ENCODE measurements at regions not wholly inside any gene's neighbourhood (a gene's known extent, or its start where the extent isn't known, plus 50 kb on each side); places are given as distances from the start of the nearest gene placed in this dataset.

DNA sequence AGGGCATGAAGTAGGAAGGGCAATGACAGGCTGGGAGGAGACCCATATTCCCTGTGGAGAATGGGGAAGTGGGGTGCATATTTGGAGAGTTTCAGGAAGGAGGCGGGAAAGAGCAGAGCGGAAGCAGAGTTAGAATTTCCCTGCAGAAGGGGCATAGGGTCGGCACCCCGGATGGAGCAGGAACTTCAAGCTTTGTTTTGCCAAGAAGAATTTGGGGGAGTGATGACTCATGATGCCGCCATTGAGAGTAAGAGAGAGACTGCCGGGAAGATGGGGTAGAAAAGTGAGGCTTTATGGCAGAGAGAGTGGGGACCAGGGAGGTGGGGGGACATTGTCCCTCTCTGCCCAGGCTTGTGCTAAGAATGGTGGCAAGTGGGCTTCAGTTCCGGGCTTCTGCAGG, 50.3 kb upstream of the EPB41L1 start:
- H3K9ac ChIP-seq (ENCODE audit: low read length) = no peak overlapping the region
- ATAC-seq (ENCODE audit: low read depth) (no peak), DNase-seq (no peak)
- CTCF ChIA-PET = no interaction called here
- Mint-ChIP-seq H3K4me1 (peaks cover 2% of the 10 kb centered on the region), H3K4me3 (no peak overlapping the region), H3K27me3 (no peaks in the 10 kb centered on the region), H3K9me3 (ENCODE audit: insufficient read depth) (no peaks in the 10 kb centered on the region), H3K27ac (no peak overlapping the region)
- POLR2A ChIA-PET = no interaction called here
- TF ChIP-seq EZH2 (IDR thresholded peaks at IDR 0.05; ENCODE audit: borderline replicate concordance, insufficient read depth, low read depth, low read length, poor library complexity, severe bottlenecking) = no peak
- TF ChIP-seq, protein P1, sequence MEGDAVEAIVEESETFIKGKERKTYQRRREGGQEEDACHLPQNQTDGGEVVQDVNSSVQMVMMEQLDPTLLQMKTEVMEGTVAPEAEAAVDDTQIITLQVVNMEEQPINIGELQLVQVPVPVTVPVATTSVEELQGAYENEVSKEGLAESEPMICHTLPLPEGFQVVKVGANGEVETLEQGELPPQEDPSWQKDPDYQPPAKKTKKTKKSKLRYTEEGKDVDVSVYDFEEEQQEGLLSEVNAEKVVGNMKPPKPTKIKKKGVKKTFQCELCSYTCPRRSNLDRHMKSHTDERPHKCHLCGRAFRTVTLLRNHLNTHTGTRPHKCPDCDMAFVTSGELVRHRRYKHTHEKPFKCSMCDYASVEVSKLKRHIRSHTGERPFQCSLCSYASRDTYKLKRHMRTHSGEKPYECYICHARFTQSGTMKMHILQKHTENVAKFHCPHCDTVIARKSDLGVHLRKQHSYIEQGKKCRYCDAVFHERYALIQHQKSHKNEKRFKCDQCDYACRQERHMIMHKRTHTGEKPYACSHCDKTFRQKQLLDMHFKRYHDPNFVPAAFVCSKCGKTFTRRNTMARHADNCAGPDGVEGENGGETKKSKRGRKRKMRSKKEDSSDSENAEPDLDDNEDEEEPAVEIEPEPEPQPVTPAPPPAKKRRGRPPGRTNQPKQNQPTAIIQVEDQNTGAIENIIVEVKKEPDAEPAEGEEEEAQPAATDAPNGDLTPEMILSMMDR (IDR thresholded peaks at IDR 0.05) = no peak
- intact Hi-C loops (cut with micrococcal nuclease) = no loop called here
- H3K27me3 ChIP-seq (replicated peaks in 1 of 4; ENCODE audit: control extremely low read depth in 1 of 4, control insufficient read depth in 3 of 4, insufficient read depth in 4 of 4, low read length in 3 of 4) = no peaks in the 10 kb centered on the region
- H3K27ac ChIP-seq (ENCODE audit: low read length in 2 of 2) = no peak overlapping the region
- H4K20me1 ChIP-seq (ENCODE audit: control insufficient read depth, insufficient read depth, low read length, poor library complexity, severe bottlenecking) = no peaks in the 10 kb centered on the region
- no peaks in the 10 kb centered on the region for H3K36me3 ChIP-seq (replicated peaks in 1 of 2; ENCODE audit: control extremely low read depth in 1 of 2, control insufficient read depth in 1 of 2, extremely low read depth in 1 of 2, insufficient read depth in 2 of 2, low read length in 1 of 2)
- H3K4me3 ChIP-seq (ENCODE audit: control extremely low read depth in 1 of 5, extremely low read depth in 1 of 5, insufficient read depth in 1 of 5, low read depth in 2 of 5, low read length in 4 of 5) = no peak overlapping the region
- H3K9me3 ChIP-seq (ENCODE audit: control extremely low read depth in 1 of 3, control insufficient read depth in 2 of 3, insufficient read depth in 1 of 3, low read length in 2 of 3) = no peaks in the 10 kb centered on the region
- H2AFZ ChIP-seq (ENCODE audit: insufficient read depth, low read depth, low read length, poor library complexity, severe bottlenecking) = no peak overlapping the region
- H3K4me1 ChIP-seq (ENCODE audit: control insufficient read depth in 2 of 2, insufficient read depth in 2 of 2, low read length in 2 of 2) = no peaks in the 10 kb centered on the region
- 90% methylated on average over 7 of the region's 7 CpGs for WGBS (ENCODE audit: insufficient coverage)
- H3K4me2 ChIP-seq (replicated peaks; ENCODE audit: low read depth, low read length, poor library complexity, severe bottlenecking) = no peak overlapping the region
- H3K79me2 ChIP-seq (ENCODE audit: control insufficient read depth, insufficient read depth, low read length) = no peaks in the 10 kb centered on the region
